ENCODE measurements at regions not wholly inside any gene's neighbourhood (a gene's known extent, or its start where the extent isn't known, plus 50 kb on each side); places are given as distances from the start of the nearest gene placed in this dataset.

- DNase-seq, result no peak
Measured at GRCh38 chr21:27721675-27722074, 754.8 kb upstream of the ADAMTS5 start.

GRCh38 chr21:27719226-27719625, 752.3 kb upstream of the ADAMTS5 start:
- DNase-seq, result no peak

GRCh38 chr21:27715131-27715530, 748.2 kb upstream of the ADAMTS5 start:
- DNase-seq, result no peak

- DNase-seq, result no peak
Measured at GRCh38 chr21:27713154-27714109, 746.5 kb upstream of the ADAMTS5 start.

- no peak for DNase-seq
Measured at GRCh38 chr21:27704567-27705166, 737.8 kb upstream of the ADAMTS5 start.

GRCh38 chr21:27703791-27704190, 736.9 kb upstream of the ADAMTS5 start:
- DNase-seq, result no peak

GRCh38 chr21:27700974-27701614, 734.2 kb upstream of the ADAMTS5 start:
- peak; percentile 75 for DNase-seq

- DNase-seq, result no peak
Measured at GRCh38 chr21:27695246-27695645, 728.4 kb upstream of the ADAMTS5 start.

GRCh38 chr21:27694667-27695066, 727.8 kb upstream of the ADAMTS5 start:
- DNase-seq, result no peak

- DNase-seq, result no peak
Measured at GRCh38 chr21:27693376-27693775, 726.5 kb upstream of the ADAMTS5 start.

GRCh38 chr21:27691516-27691915, 724.6 kb upstream of the ADAMTS5 start:
- DNase-seq, result no peak

GRCh38 chr21:27691006-27691405, 724.1 kb upstream of the ADAMTS5 start:
- DNase-seq, result no peak

GRCh38 chr21:27690426-27690825, 723.5 kb upstream of the ADAMTS5 start:
- DNase-seq, result no peak

- DNase-seq, result no peak
Measured at GRCh38 chr21:27688773-27689172, 721.9 kb upstream of the ADAMTS5 start.

GRCh38 chr21:27683292-27683691, 716.4 kb upstream of the ADAMTS5 start:
- no peak for DNase-seq

GRCh38 chr21:27681841-27682240, 715.0 kb upstream of the ADAMTS5 start:
- DNase-seq, result no peak

- DNase-seq, result no peak
Measured at GRCh38 chr21:27681038-27681437, 714.1 kb upstream of the ADAMTS5 start.

GRCh38 chr21:27680181-27680580, 713.3 kb upstream of the ADAMTS5 start:
- no peak for DNase-seq

GRCh38 chr21:27678511-27678910, 711.6 kb upstream of the ADAMTS5 start:
- no peak for DNase-seq

- no peak for DNase-seq
Measured at GRCh38 chr21:27677546-27677945, 710.7 kb upstream of the ADAMTS5 start.

GRCh38 chr21:27675306-27675705, 708.4 kb upstream of the ADAMTS5 start:
- no peak for DNase-seq

- DNase-seq, result no peak
Measured at GRCh38 chr21:27674041-27674615, 707.2 kb upstream of the ADAMTS5 start.

- DNase-seq, result no peak
Measured at GRCh38 chr21:27673581-27673980, 706.7 kb upstream of the ADAMTS5 start.
